ENCODE measurements at regions not wholly inside any gene's neighbourhood (a gene's known extent, or its start where the extent isn't known, plus 50 kb on each side); places are given as distances from the start of the nearest gene placed in this dataset.

GRCh38 chr7:67549126-67549525 lies 552.5 kb downstream of the TYW1 start:
- no peaks in the 10 kb centered on the region for H3K36me3 ChIP-seq
- 74% methylated on average over 3 of the region's 3 CpGs for WGBS
- H3K9me3 ChIP-seq, result no peaks in the 10 kb centered on the region
- no peaks in the 10 kb centered on the region for H3K4me1 ChIP-seq (replicated peaks)
- intact Hi-C loops (cut with DNase I), result no loop called here
- no peak for DNase-seq (ENCODE audit: low spot score)
- no peaks in the 10 kb centered on the region for H3K27me3 ChIP-seq (replicated peaks; ENCODE audit: insufficient read depth)
- no peak for TF ChIP-seq POLR2AphosphoS5 (IDR thresholded peaks at IDR 0.05)
- TF ChIP-seq POLR2A (IDR thresholded peaks at IDR 0.05), result no peak
- TF ChIP-seq, protein P1, sequence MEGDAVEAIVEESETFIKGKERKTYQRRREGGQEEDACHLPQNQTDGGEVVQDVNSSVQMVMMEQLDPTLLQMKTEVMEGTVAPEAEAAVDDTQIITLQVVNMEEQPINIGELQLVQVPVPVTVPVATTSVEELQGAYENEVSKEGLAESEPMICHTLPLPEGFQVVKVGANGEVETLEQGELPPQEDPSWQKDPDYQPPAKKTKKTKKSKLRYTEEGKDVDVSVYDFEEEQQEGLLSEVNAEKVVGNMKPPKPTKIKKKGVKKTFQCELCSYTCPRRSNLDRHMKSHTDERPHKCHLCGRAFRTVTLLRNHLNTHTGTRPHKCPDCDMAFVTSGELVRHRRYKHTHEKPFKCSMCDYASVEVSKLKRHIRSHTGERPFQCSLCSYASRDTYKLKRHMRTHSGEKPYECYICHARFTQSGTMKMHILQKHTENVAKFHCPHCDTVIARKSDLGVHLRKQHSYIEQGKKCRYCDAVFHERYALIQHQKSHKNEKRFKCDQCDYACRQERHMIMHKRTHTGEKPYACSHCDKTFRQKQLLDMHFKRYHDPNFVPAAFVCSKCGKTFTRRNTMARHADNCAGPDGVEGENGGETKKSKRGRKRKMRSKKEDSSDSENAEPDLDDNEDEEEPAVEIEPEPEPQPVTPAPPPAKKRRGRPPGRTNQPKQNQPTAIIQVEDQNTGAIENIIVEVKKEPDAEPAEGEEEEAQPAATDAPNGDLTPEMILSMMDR (IDR thresholded peaks at IDR 0.05), result no peak
- H3K4me3 ChIP-seq, result no peak overlapping the region
- H3K27ac ChIP-seq, result no peak overlapping the region

- peak; percentile 7 for DNase-seq (ENCODE audit: low spot score)
- Histone ChIP-seq H3K9me3 (no peaks in the 10 kb centered on the region), H3K27ac (no peak overlapping the region), H3K27me3 (replicated peaks; ENCODE audit: insufficient read depth) (no peaks in the 10 kb centered on the region), H3K36me3 (no peaks in the 10 kb centered on the region), H3K4me3 (no peak overlapping the region), H3K4me1 (replicated peaks) (no peaks in the 10 kb centered on the region)
- TF ChIP-seq POLR2A (IDR thresholded peaks at IDR 0.05) (no peak), POLR2AphosphoS5 (IDR thresholded peaks at IDR 0.05) (no peak)
- TF ChIP-seq, protein P1 (IDR thresholded peaks at IDR 0.05), result no peak
- 42% methylated on average over 13 of the region's 13 CpGs for WGBS
- intact Hi-C loops (cut with DNase I), result no loop called here
Measured at GRCh38 chr7:67550801-67551436, 554.3 kb downstream of the TYW1 start.

DNA sequence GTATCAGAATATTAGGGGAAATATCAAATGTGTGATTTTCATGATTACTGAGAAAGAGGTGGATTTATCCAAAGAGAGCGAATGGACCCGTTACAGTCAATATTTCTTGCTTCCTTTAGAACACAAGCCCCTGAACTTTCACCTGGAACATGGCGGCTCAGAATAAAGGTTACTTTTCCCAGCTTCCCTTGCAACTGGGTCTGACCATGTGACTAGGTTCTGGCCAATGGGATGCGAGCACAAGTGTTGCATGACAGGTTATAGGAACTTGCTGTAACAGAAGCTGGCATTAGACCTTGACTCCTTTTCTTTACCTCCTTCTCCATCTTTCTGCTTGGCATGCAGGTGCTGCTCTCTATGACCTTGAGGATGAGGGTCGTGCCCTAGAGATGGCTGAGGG lies 556.1 kb downstream of the TYW1 start:
- WGBS, result 92% methylated on average over 5 of the region's 5 CpGs
- TF ChIP-seq POLR2A (IDR thresholded peaks at IDR 0.05) (no peak), POLR2AphosphoS5 (IDR thresholded peaks at IDR 0.05) (no peak)
- TF ChIP-seq, protein P1 (IDR thresholded peaks at IDR 0.05), result no peak
- H3K9me3 ChIP-seq, result no peaks in the 10 kb centered on the region
- intact Hi-C loops (cut with DNase I), result no loop called here
- no peak for DNase-seq (ENCODE audit: low spot score)
- no peaks in the 10 kb centered on the region for H3K4me1 ChIP-seq (replicated peaks)
- H3K4me3 ChIP-seq, result no peak overlapping the region
- H3K27ac ChIP-seq, result no peak overlapping the region
- no peaks in the 10 kb centered on the region for H3K27me3 ChIP-seq (replicated peaks; ENCODE audit: insufficient read depth)
- no peaks in the 10 kb centered on the region for H3K36me3 ChIP-seq

DNA sequence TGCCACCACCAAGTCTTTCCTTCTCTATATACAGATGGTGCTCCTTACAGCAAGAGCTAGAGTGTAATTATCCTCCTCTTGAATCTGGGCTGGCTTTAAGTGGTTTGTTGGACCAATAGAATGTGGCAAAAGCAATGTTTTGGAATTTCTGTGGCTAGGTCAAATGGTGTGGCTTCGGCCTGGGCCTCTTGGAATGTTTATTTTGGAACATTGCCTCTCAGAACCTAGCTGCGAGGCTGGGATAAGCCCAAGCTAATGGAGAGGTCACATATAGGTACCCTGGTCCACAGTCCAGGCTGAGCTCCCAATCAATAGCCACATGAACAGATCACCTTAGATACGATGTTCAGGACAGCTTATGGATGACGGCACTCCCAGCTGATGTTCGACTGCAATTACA lies 556.7 kb downstream of the TYW1 start:
- Histone ChIP-seq H3K9me3 (no peaks in the 10 kb centered on the region), H3K4me3 (no peak overlapping the region)

DNA sequence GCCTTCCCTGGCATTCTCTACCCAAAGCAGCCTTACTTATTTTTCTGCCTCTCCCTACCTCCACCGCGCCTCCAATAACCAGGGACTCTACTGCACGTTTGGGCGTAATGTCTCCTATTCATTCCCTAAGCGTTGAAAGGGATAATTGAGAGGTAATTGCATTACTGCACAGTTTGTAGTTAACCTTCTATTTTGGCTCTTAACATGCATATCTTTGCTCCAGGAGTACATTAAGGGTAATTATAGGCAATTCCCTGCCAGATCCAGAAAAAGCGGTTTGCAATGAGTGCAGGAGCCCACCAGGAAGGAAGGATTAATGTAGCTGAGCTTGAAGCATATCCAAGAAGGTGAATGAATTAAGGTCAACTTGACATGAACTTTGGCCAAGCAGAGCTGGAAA lies 558.4 kb downstream of the TYW1 start:
- TF ChIP-seq POLR2A (IDR thresholded peaks at IDR 0.05) (no peak), POLR2AphosphoS5 (IDR thresholded peaks at IDR 0.05) (no peak)
- TF ChIP-seq, protein P1 (IDR thresholded peaks at IDR 0.05), result no peak
- Histone ChIP-seq H3K27ac (no peak overlapping the region), H3K9me3 (no peaks in the 10 kb centered on the region), H3K36me3 (no peaks in the 10 kb centered on the region), H3K4me3 (no peak overlapping the region), H3K4me1 (replicated peaks) (no peaks in the 10 kb centered on the region), H3K27me3 (replicated peaks; ENCODE audit: insufficient read depth) (no peaks in the 10 kb centered on the region)
- 64% methylated on average over 6 of the region's 6 CpGs for WGBS
- intact Hi-C loops (cut with DNase I), result no loop called here
- no peak for DNase-seq (ENCODE audit: low spot score)

More for the DNA sequence above, 556.7 kb downstream of the TYW1 start:
- intact Hi-C loops (cut with DNase I), result no loop called here
- no peak for TF ChIP-seq POLR2AphosphoS5 (IDR thresholded peaks at IDR 0.05)
- Histone ChIP-seq H3K27me3 (replicated peaks; ENCODE audit: insufficient read depth) (no peaks in the 10 kb centered on the region), H3K4me1 (replicated peaks) (no peaks in the 10 kb centered on the region), H3K36me3 (no peaks in the 10 kb centered on the region), H3K27ac (no peak overlapping the region)
- 87% methylated on average over 5 of the region's 5 CpGs for WGBS
- DNase-seq (ENCODE audit: low spot score), result no peak
